ENCODE measurements at regions not wholly inside any gene's neighbourhood (a gene's known extent, or its start where the extent isn't known, plus 50 kb on each side); places are given as distances from the start of the nearest gene placed in this dataset.
A peak's percentile ranks its signal among the peaks of the same experiment; 100 is the strongest.

- Histone ChIP-seq H3K9me3 (peaks cover 0 to 3% of the 10 kb centered on the region in 2 donors), H3K4me1 (peaks cover 0 to 2% of the 10 kb centered on the region in 2 donors), H3K27ac (no peak overlapping the region), H3K4me3 (no peak overlapping the region), H3K36me3 (no peaks in the 10 kb centered on the region), H3K27me3 (no peaks in the 10 kb centered on the region)
- no peak for TF ChIP-seq CTCF (IDR thresholded peaks at IDR 0.05)
- DNase-seq (ENCODE audit: low spot score in 2 of 2) = no peak
- intact Hi-C loops (cut with DNase I) = no loop called here
These were observed 142.3 kb downstream of the DICER1 start for GRCh38 chr14:95015046-95015445.

- H3K27ac ChIP-seq = no peak overlapping the region
- peaks cover 0 to 12% of the 10 kb centered on the region in 2 donors for H3K4me1 ChIP-seq
- intact Hi-C loops (cut with DNase I) = no loop called here
- H3K36me3 ChIP-seq = no peaks in the 10 kb centered on the region
- TF ChIP-seq CTCF (IDR thresholded peaks at IDR 0.05) = no peak
- no peak for DNase-seq (ENCODE audit: low spot score in 2 of 2)
- no peak overlapping the region for H3K4me3 ChIP-seq
- H3K9me3 ChIP-seq = peaks cover 0 to 3% of the 10 kb centered on the region in 2 donors
- no peaks in the 10 kb centered on the region for H3K27me3 ChIP-seq
These were observed 143.3 kb downstream of the DICER1 start for GRCh38 chr14:95014036-95014435.

DNA sequence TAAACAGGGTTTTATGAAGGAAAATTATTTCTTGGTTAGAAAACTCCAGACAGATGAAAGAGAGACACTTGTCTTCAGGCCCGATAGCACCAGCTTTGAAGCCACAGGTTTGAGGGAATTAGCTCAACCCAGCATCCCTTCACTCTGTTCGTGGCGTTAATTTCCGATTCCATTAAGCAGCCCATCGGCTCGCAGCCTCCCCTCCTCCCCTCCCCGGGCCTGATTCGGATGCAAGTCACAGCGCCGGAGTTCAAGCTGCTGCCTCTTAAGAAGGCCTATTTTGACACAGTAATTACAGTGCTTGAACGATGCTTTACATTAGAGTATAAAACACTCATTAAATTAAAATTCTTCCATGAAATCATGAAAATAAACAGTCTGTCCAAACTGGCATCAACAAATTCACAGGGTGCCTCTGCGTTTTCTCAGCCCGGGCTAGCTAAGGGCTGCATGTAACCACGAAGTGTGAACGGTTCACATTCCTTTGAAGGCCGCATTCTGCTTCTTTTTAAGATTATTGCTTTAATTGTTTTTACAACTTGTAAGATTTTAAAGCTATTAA, 145.8 kb downstream of the DICER1 start:
- H3K27ac ChIP-seq = peak overlapping the region in 1 of 2 donors; percentile 66
- no peak for DNase-seq (ENCODE audit: low spot score in 2 of 2)
- peaks cover 0 to 3% of the 10 kb centered on the region in 2 donors for H3K9me3 ChIP-seq
- intact Hi-C loops (cut with DNase I) = no loop called here
- H3K4me3 ChIP-seq = peak overlapping the region in 1 of 2 donors; percentile 56
- no peaks in the 10 kb centered on the region for H3K27me3 ChIP-seq
- H3K36me3 ChIP-seq = no peaks in the 10 kb centered on the region
- peaks cover 0 to 13% of the 10 kb centered on the region in 2 donors for H3K4me1 ChIP-seq
- TF ChIP-seq CTCF (IDR thresholded peaks at IDR 0.05) = no peak

DNA sequence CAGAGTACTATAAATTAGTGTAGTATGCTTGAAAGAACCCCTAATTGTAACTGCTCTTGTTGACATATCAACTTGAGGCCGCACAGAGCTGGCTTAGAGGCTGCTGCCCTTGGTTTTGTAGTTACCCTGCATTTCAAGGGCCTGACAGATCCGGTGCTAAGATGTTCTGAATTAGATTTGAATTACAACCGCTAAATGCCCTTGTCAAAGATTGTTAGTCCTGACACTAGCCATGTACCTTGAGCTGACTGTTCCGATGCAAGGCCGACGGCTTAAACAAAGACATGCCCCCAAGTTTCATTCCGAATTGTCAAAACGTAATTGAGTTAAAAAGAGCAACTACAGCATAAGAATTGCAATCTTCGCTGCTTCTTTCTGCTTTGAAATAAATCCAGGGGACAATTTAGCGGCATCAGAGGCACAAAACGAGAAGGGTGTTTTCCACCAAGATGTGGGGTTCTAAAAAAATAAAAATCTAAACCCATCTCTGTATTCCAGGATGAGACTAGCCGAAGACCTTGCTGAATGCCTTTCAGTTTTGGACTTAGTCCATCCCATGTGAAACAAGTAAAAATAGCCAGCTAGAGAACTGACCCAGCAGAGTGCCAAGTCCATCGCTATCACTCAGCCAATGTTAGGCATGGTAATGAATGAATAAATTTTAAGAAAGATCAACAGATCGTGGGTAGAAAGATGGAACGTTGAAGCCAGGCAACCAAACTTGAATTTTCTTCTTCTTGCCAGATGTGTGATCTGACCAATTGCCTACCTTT, 148.7 kb downstream of the DICER1 start:
- Histone ChIP-seq H3K36me3 (no peaks in the 10 kb centered on the region), H3K4me1 (peaks cover 0 to 13% of the 10 kb centered on the region in 2 donors), H3K4me3 (no peak overlapping the region), H3K9me3 (no peaks in the 10 kb centered on the region), H3K27ac (no peak overlapping the region), H3K27me3 (no peaks in the 10 kb centered on the region)
- no peak for TF ChIP-seq CTCF (IDR thresholded peaks at IDR 0.05)
- intact Hi-C loops (cut with DNase I) = no loop called here
- no peak for DNase-seq (ENCODE audit: low spot score in 2 of 2)

- Histone ChIP-seq H3K4me1 (peaks cover 0 to 13% of the 10 kb centered on the region in 2 donors), H3K27me3 (no peaks in the 10 kb centered on the region), H3K9me3 (no peaks in the 10 kb centered on the region), H3K27ac (no peak overlapping the region), H3K36me3 (no peaks in the 10 kb centered on the region), H3K4me3 (no peak overlapping the region)
- no peak for DNase-seq (ENCODE audit: low spot score in 2 of 2)
- intact Hi-C loops (cut with DNase I) = no loop called here
- no peak for TF ChIP-seq CTCF (IDR thresholded peaks at IDR 0.05)
These were observed 149.4 kb downstream of the DICER1 start for GRCh38 chr14:95007921-95008320.
